DND-41 (cell line): ENCODE measurements at regions not wholly inside any gene's neighbourhood (a gene's known extent, or its start where the extent isn't known, plus 50 kb on each side); places are given as distances from the start of the nearest gene placed in this dataset.
"Not testable (repeated sequence)": the region's sequence is repeated elsewhere in the genome, so short reads cannot be mapped to it uniquely, and the experiment has no call there.

Experiments
- ATAC-seq: fragments of 200-7000 bp; cut with Tn5 transposase; 3 replicates; pipeline ENCODE4 v1.9.1; 2021; ENCODE audit warnings: low read depth; ENCODE audit not compliant: insufficient read depth
- DNase-seq: peaks from one replicate; pipeline ENCODE4 v3.0.0-alpha.2; 2020
- H2AFZ ChIP-seq: 2 replicates; pipeline ENCODE4 v1.6.0; 2012; ENCODE audit warnings: low read depth, low read length
- H3K27ac ChIP-seq: 2 replicates; pipeline ENCODE4 v1.5.1; 2012; ENCODE audit warnings: low read length, inconsistent platforms
- H3K27me3 ChIP-seq: fragments of 200-600 bp; sonication (generic); 2 replicates; pipeline ENCODE4 v1.6.0; 2012; ENCODE audit warnings: low read length, mild to moderate bottlenecking, inconsistent platforms; ENCODE audit not compliant: insufficient read depth, poor library complexity
- H3K36me3 ChIP-seq: 2 replicates; pipeline ENCODE4 v1.5.1; 2012; ENCODE audit warnings: low read length, inconsistent platforms; ENCODE audit not compliant: insufficient read depth
- H3K4me1 ChIP-seq: 2 replicates; pipeline ENCODE4 v1.5.1; 2012; ENCODE audit warnings: mild to moderate bottlenecking, low read length; ENCODE audit not compliant: insufficient read depth
- H3K4me2 ChIP-seq: 2 replicates; pipeline ENCODE4 v1.6.0; 2012; ENCODE audit warnings: mild to moderate bottlenecking, moderate library complexity, low read length, inconsistent platforms; ENCODE audit not compliant: insufficient read depth
- H3K4me3 ChIP-seq, 2 experiments: fragments of 200-600 bp in 1 of 2; shearing (Covaris generic) in 1 of 2; 2 replicates each; pipeline ENCODE4 v1.5.1; 2012 to 2016; ENCODE audit warnings: inconsistent platforms in 2 of 2, low read length in 2 of 2, mild to moderate bottlenecking in 2 of 2, low read depth in 1 of 2, moderate library complexity in 1 of 2
- H3K79me2 ChIP-seq: 2 replicates; pipeline ENCODE4 v1.6.0; 2012; ENCODE audit warnings: low read length, inconsistent platforms; ENCODE audit not compliant: insufficient read depth
- H3K9ac ChIP-seq: 2 replicates; pipeline ENCODE4 v1.6.0; 2012; ENCODE audit warnings: low read depth, mild to moderate bottlenecking, inconsistent platforms, low read length, moderate library complexity
- H3K9me3 ChIP-seq: 2 replicates; pipeline ENCODE4 v1.5.1; 2012; ENCODE audit warnings: low read length, moderate library complexity, mild to moderate bottlenecking, inconsistent platforms; ENCODE audit not compliant: insufficient read depth, severe bottlenecking
- H4K20me1 ChIP-seq: 2 replicates; pipeline ENCODE4 v1.6.0; 2012; ENCODE audit warnings: low read length; ENCODE audit not compliant: insufficient read depth
- CTCF ChIP-seq: IDR thresholded peaks from 2 replicates; pipeline ENCODE4 v1.5.1; 2012; ENCODE audit warnings: borderline replicate concordance, low read length, moderate library complexity, mild to moderate bottlenecking; ENCODE audit not compliant: poor library complexity, severe bottlenecking; ENCODE audit errors: extremely low read depth
- EZH2 ChIP-seq: IDR thresholded peaks from 3 replicates; pipeline ENCODE4 v1.6.1; 2012; ENCODE audit warnings: borderline replicate concordance, low read depth, mild to moderate bottlenecking, moderate library complexity, low read length, inconsistent platforms; ENCODE audit not compliant: severe bottlenecking

GRCh38 chr18:73101977-73102376, 234.2 kb upstream of the NETO1 start:
- no peak for ATAC-seq
- no peak overlapping the region for H2AFZ ChIP-seq
- H3K27ac ChIP-seq, result no peak overlapping the region
- no peaks in the 10 kb centered on the region for H3K36me3 ChIP-seq
- no peaks in the 10 kb centered on the region for H3K9me3 ChIP-seq
- H3K79me2 ChIP-seq, result no peaks in the 10 kb centered on the region
- no peak for TF ChIP-seq CTCF
- TF ChIP-seq EZH2, result no peak
- H3K4me1 ChIP-seq, result no peaks in the 10 kb centered on the region
- no peak overlapping the region for H3K4me3 ChIP-seq
- no peaks in the 10 kb centered on the region for H4K20me1 ChIP-seq
- no peaks in the 10 kb centered on the region for H3K27me3 ChIP-seq
- no peak overlapping the region for H3K4me2 ChIP-seq
- DNase-seq, result no peak
- no peak overlapping the region for H3K9ac ChIP-seq

GRCh38 chr18:73101491-73101890, 233.7 kb upstream of the NETO1 start:
- not testable (repeated sequence) for H3K27me3 ChIP-seq, H3K4me3 ChIP-seq, H3K4me1 ChIP-seq, ATAC-seq, H3K36me3 ChIP-seq, H3K27ac ChIP-seq, H3K79me2 ChIP-seq, DNase-seq, H4K20me1 ChIP-seq, H3K4me2 ChIP-seq, H2AFZ ChIP-seq, H3K9me3 ChIP-seq, H3K9ac ChIP-seq

DNA sequence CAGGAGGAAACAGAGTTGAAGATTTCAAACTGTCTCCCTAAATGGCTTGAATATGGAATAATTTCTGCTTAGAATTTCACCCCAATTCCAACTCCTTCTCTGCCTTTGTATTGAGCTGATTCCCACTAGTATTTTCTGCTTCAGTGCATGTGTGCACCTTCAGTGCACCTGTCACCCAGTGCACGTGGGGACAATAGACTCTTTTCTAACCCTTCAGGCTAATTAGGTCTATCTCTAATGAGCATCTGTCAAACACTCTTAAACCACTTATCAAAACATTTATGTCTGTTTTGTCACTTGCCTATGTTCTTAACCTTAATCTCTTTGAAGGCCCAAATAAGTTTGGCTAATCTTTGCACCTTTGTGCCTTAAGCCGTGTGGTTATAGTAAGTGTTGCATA, 232.0 kb upstream of the NETO1 start:
- H3K4me2 ChIP-seq, result no peak overlapping the region
- H2AFZ ChIP-seq, result no peak overlapping the region
- no peaks in the 10 kb centered on the region for H3K4me1 ChIP-seq
- no peak for DNase-seq
- no peaks in the 10 kb centered on the region for H3K9me3 ChIP-seq
- H3K4me3 ChIP-seq, result no peak overlapping the region
- H3K36me3 ChIP-seq, result no peaks in the 10 kb centered on the region
- TF ChIP-seq CTCF (no peak), EZH2 (no peak)
- ATAC-seq, result no peak
- H3K9ac ChIP-seq, result no peak overlapping the region
- H3K79me2 ChIP-seq, result no peaks in the 10 kb centered on the region
- H3K27me3 ChIP-seq, result no peaks in the 10 kb centered on the region
- H4K20me1 ChIP-seq, result no peaks in the 10 kb centered on the region
- no peak overlapping the region for H3K27ac ChIP-seq

- ATAC-seq (no peak), DNase-seq (no peak)
- H3K27me3 ChIP-seq, result no peaks in the 10 kb centered on the region
- TF ChIP-seq CTCF (no peak), EZH2 (no peak)
- no peaks in the 10 kb centered on the region for H3K4me1 ChIP-seq
- H3K4me2 ChIP-seq, result no peak overlapping the region
- no peak overlapping the region for H3K9ac ChIP-seq
- no peaks in the 10 kb centered on the region for H3K79me2 ChIP-seq
- no peaks in the 10 kb centered on the region for H3K9me3 ChIP-seq
- H3K36me3 ChIP-seq, result no peaks in the 10 kb centered on the region
- H3K27ac ChIP-seq, result no peak overlapping the region
- no peaks in the 10 kb centered on the region for H4K20me1 ChIP-seq
- H3K4me3 ChIP-seq, result no peak overlapping the region
- no peak overlapping the region for H2AFZ ChIP-seq
Measured at GRCh38 chr18:73093687-73094250, 226.0 kb upstream of the NETO1 start.
